ENCODE measurements at regions not wholly inside any gene's neighbourhood (a gene's known extent, or its start where the extent isn't known, plus 50 kb on each side); places are given as distances from the start of the nearest gene placed in this dataset.

DNA sequence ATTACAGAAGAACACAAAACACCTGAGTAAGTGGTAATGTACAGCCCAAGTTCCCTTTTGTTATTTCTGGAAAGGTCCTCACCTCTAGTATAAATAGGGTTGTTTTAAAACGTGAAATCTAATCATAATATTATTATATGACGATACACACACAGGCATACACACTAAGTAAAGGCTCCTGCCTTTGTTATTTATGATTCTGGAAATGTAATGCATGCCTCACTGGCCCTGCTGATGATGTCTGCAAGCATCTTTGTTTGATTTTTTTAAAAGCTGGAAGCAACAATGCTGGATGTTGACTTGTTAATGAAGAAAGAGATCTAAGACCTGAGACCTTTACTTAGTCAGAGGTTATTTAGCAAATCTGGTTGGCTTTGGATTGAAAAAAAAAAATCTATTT is 307.4 kb upstream of the SORCS1 start:
- no peaks in the 10 kb centered on the region for H4K20me1 ChIP-seq (ENCODE audit: insufficient read depth)
- H3K9ac ChIP-seq (ENCODE audit: low read length), result no peak overlapping the region
- no TSS peak for BruUV-seq (replicated peaks)
- DNase-seq (ENCODE audit: low read depth, low spot score) (no peak), ATAC-seq (no peak)
- no peak overlapping the region for H3K4me2 ChIP-seq (ENCODE audit: low read length)
- no peak overlapping the region for H3K4me3 ChIP-seq (replicated peaks in 1 of 2; ENCODE audit: low read depth in 1 of 2, low read length in 2 of 2)
- H3K9me3 ChIP-seq (ENCODE audit: control insufficient read depth in 1 of 2, insufficient read depth in 1 of 2, low read depth in 1 of 2, low read length in 2 of 2), result peaks cover 28 to 40% of the 10 kb centered on the region in 2 experiments; a peak in 2 of 4 replicates
- no peaks in the 10 kb centered on the region for H3K79me2 ChIP-seq (ENCODE audit: insufficient read depth, low read length)
- no peaks in the 10 kb centered on the region for H3K9me2 ChIP-seq (ENCODE audit: insufficient read depth)
- no peaks in the 10 kb centered on the region for H3K4me1 ChIP-seq (ENCODE audit: control insufficient read depth in 1 of 2, insufficient read depth in 2 of 2, low read length in 2 of 2)
- no peaks in the 10 kb centered on the region for H3K27me3 ChIP-seq (ENCODE audit: insufficient read depth, low read length)
- H3K36me3 ChIP-seq (ENCODE audit: control insufficient read depth in 1 of 2, insufficient read depth in 2 of 2, low read length in 2 of 2), result no peaks in the 10 kb centered on the region
- H3K27ac ChIP-seq (ENCODE audit: low read depth, low read length), result no peak overlapping the region
- RAD21 ChIA-PET (ENCODE audit: low non-redundant PET in 1 of 2, low total read pairs in 2 of 2, uncharacterized antibody in 2 of 2, unreplicated experiment in 2 of 2), result no interaction called here
- CTCF ChIA-PET, result no interaction called here
- intact Hi-C loops (cut with micrococcal nuclease), result no loop called here
- no peak for TF ChIP-seq FOSL1 (IDR thresholded peaks at IDR 0.05; ENCODE audit: low read depth)
- TF ChIP-seq CBX3 (IDR thresholded peaks at IDR 0.05; ENCODE audit: low read depth), result no peak
- TF ChIP-seq, protein P1, sequence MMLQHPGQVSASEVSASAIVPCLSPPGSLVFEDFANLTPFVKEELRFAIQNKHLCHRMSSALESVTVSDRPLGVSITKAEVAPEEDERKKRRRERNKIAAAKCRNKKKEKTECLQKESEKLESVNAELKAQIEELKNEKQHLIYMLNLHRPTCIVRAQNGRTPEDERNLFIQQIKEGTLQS (IDR thresholded peaks at IDR 0.05), result no peak
- no peak for TF ChIP-seq JUND (IDR thresholded peaks at IDR 0.05)
- no peak for TF ChIP-seq SIN3A (IDR thresholded peaks at IDR 0.05; ENCODE audit: low read depth)
- TF ChIP-seq, protein P2, sequence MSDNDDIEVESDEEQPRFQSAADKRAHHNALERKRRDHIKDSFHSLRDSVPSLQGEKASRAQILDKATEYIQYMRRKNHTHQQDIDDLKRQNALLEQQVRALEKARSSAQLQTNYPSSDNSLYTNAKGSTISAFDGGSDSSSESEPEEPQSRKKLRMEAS (IDR thresholded peaks at IDR 0.05), result no peak
- TF ChIP-seq CEBPB (IDR thresholded peaks at IDR 0.05; ENCODE audit: low read depth), result no peak
- TF ChIP-seq ELF1 (IDR thresholded peaks at IDR 0.05; ENCODE audit: borderline replicate concordance, low read depth), result no peak
- POLR2A ChIA-PET, result no interaction called here
- no peak overlapping the region for H2AFZ ChIP-seq (ENCODE audit: low read depth, low read length, poor library complexity, severe bottlenecking)

DNA sequence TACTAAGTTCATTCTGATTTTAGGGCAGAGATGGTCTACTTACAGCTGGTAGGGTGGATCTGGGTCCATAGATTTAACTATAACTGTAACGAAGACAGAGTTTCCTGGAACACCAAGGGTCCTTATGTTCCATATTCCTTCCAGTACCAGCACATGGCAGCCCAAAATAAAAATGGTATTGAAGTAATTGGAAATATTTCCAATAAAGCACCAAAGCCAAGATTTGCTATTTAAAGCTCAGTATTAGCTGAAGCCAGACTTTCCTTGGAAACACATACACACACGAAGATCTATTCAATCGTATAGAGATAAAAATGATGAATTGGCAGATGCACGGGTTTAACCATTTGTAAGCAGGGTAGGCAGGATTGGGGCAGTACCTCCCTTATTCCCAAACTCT is 289.1 kb upstream of the SORCS1 start:
- no TSS peak for BruUV-seq (replicated peaks)
- no peak for DNase-seq (ENCODE audit: low read depth, low spot score)
- no peaks in the 10 kb centered on the region for H3K79me2 ChIP-seq (ENCODE audit: insufficient read depth, low read length)
- ChIA-PET RAD21 (ENCODE audit: low non-redundant PET in 1 of 2, low total read pairs in 2 of 2, uncharacterized antibody in 2 of 2, unreplicated experiment in 2 of 2) (no interaction called here), POLR2A (no interaction called here), CTCF (no interaction called here)
- H2AFZ ChIP-seq (ENCODE audit: low read depth, low read length, poor library complexity, severe bottlenecking), result no peak overlapping the region
- no peaks in the 10 kb centered on the region for H3K9me2 ChIP-seq (ENCODE audit: insufficient read depth)
- H3K4me1 ChIP-seq (ENCODE audit: control insufficient read depth in 1 of 2, insufficient read depth in 2 of 2, low read length in 2 of 2), result no peaks in the 10 kb centered on the region
- H3K27me3 ChIP-seq (ENCODE audit: insufficient read depth, low read length), result no peaks in the 10 kb centered on the region
- H3K9ac ChIP-seq (ENCODE audit: low read length), result no peak overlapping the region
- TF ChIP-seq EGR1 (IDR thresholded peaks at IDR 0.05; ENCODE audit: low read depth) (no peak), ZNF274 (IDR thresholded peaks at IDR 0.05; ENCODE audit: low read depth, low read length) (no peak), EZH2 (IDR thresholded peaks at IDR 0.05) (no peak), CEBPB (IDR thresholded peaks at IDR 0.05; ENCODE audit: low read depth) (no peak), RAD21 (IDR thresholded peaks at IDR 0.05; ENCODE audit: low read depth) (no peak), POLR2AphosphoS5 (IDR thresholded peaks at IDR 0.05; ENCODE audit: low read depth, low read length) (no peak), CBX3 (IDR thresholded peaks at IDR 0.05; ENCODE audit: low read depth) (no peak)
- TF ChIP-seq, protein P3, sequence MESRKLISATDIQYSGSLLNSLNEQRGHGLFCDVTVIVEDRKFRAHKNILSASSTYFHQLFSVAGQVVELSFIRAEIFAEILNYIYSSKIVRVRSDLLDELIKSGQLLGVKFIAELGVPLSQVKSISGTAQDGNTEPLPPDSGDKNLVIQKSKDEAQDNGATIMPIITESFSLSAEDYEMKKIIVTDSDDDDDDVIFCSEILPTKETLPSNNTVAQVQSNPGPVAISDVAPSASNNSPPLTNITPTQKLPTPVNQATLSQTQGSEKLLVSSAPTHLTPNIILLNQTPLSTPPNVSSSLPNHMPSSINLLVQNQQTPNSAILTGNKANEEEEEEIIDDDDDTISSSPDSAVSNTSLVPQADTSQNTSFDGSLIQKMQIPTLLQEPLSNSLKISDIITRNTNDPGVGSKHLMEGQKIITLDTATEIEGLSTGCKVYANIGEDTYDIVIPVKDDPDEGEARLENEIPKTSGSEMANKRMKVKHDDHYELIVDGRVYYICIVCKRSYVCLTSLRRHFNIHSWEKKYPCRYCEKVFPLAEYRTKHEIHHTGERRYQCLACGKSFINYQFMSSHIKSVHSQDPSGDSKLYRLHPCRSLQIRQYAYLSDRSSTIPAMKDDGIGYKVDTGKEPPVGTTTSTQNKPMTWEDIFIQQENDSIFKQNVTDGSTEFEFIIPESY (IDR thresholded peaks at IDR 0.05; ENCODE audit: extremely low read depth, insufficient replicate concordance, low read length), result no peak
- TF ChIP-seq, protein P2 (IDR thresholded peaks at IDR 0.05), result no peak
- H4K20me1 ChIP-seq (ENCODE audit: insufficient read depth), result no peaks in the 10 kb centered on the region
- no peaks in the 10 kb centered on the region for H3K36me3 ChIP-seq (ENCODE audit: control insufficient read depth in 1 of 2, insufficient read depth in 2 of 2, low read length in 2 of 2)
- H3K9me3 ChIP-seq (ENCODE audit: control insufficient read depth in 1 of 2, insufficient read depth in 1 of 2, low read depth in 1 of 2, low read length in 2 of 2), result peaks cover 46 to 59% of the 10 kb centered on the region in 2 experiments; a peak in 3 of 4 replicates
- no peak for ATAC-seq
- intact Hi-C loops (cut with micrococcal nuclease), result no loop called here
- no peak overlapping the region for H3K4me2 ChIP-seq (ENCODE audit: low read length)
- no peak overlapping the region for H3K27ac ChIP-seq (ENCODE audit: low read depth, low read length)
- no peak overlapping the region for H3K4me3 ChIP-seq (replicated peaks in 1 of 2; ENCODE audit: low read depth in 1 of 2, low read length in 2 of 2)

Measured in HCT116 (cell line).